ENCODE measurements at regions not wholly inside any gene's neighbourhood (a gene's known extent, or its start where the extent isn't known, plus 50 kb on each side); places are given as distances from the start of the nearest gene placed in this dataset.

GRCh38 chr3:1855841-1856240, 242.8 kb upstream of the CNTN4 start:
- TF ChIP-seq CTCF (IDR thresholded peaks at IDR 0.05) (no peak), POLR2A (IDR thresholded peaks at IDR 0.05) (no peak)

Measured in testis (tissue), 2 donors.